GM12878 (cell line): ENCODE measurements at regions not wholly inside any gene's neighbourhood (a gene's known extent, or its start where the extent isn't known, plus 50 kb on each side); places are given as distances from the start of the nearest gene placed in this dataset.

Experiments
- BACH1 ChIP-seq: fragments of 450-650 bp; IDR thresholded peaks from 2 replicates; pipeline ENCODE4 v1.6.1; 2017; ENCODE audit warnings: mild to moderate bottlenecking, borderline replicate concordance
- BRCA1 ChIP-seq: IDR thresholded peaks from 2 replicates; pipeline ENCODE4 v1.6.1; 2011; ENCODE audit warnings: low read depth, low read length, improper control_type of control experiment
- GATAD2B ChIP-seq: fragments of 450-650 bp; conservative IDR thresholded peaks from 2 replicates; pipeline ENCODE4 v1.6.1; 2017; ENCODE audit warnings: low read depth, mild to moderate bottlenecking, moderate library complexity
- HCFC1 ChIP-seq: fragments of 150-350 bp; IDR thresholded peaks from 2 replicates; pipeline ENCODE4 v1.6.1; 2014; ENCODE audit warnings: low read length
- IKZF1 ChIP-seq: fragments of 450-650 bp; conservative IDR thresholded peaks from 2 replicates; pipeline ENCODE4 v1.6.1; 2017; ENCODE audit warnings: antibody characterized with exemption, mild to moderate bottlenecking
- MLLT1 ChIP-seq: fragments of 450-650 bp; IDR thresholded peaks from 2 replicates; pipeline ENCODE4 v1.6.1; 2016; ENCODE audit warnings: mild to moderate bottlenecking
- NFIC ChIP-seq: IDR thresholded peaks from 2 replicates; pipeline ENCODE4 v1.6.1; 2012; ENCODE audit warnings: low read depth, mild to moderate bottlenecking, inconsistent platforms, low read length, moderate library complexity
- NFYA ChIP-seq: IDR thresholded peaks from 2 replicates; pipeline ENCODE4 v1.6.1; 2011; ENCODE audit warnings: low read depth, mild to moderate bottlenecking, low read length, improper control_type of control experiment, borderline replicate concordance
- NKRF ChIP-seq: fragments of 450-650 bp; conservative IDR thresholded peaks from 2 replicates; pipeline ENCODE4 v1.6.1; 2017; ENCODE audit warnings: mild to moderate bottlenecking, moderate library complexity
- NR2F1 ChIP-seq: fragments of 450-650 bp; conservative IDR thresholded peaks from 2 replicates; pipeline ENCODE4 v1.6.1; 2017; ENCODE audit warnings: mild to moderate bottlenecking
- NRF1 ChIP-seq: conservative IDR thresholded peaks from 2 replicates; pipeline ENCODE4 v1.6.1; 2011; ENCODE audit warnings: mild to moderate bottlenecking, low read depth, low read length, improper control_type of control experiment
- POU2F2 ChIP-seq: IDR thresholded peaks from 3 replicates; pipeline ENCODE4 v1.6.1; 2011; ENCODE audit warnings: low read depth, mild to moderate bottlenecking, low read length, borderline replicate concordance
- RB1 ChIP-seq: fragments of 450-650 bp; formaldehyde crosslinking; IDR thresholded peaks from 2 replicates; pipeline ENCODE4 v1.6.1; 2017; ENCODE audit warnings: mild to moderate bottlenecking, borderline replicate concordance
- SMAD1 ChIP-seq: fragments of 450-650 bp; IDR thresholded peaks from 2 replicates; pipeline ENCODE4 v1.6.1; 2018; ENCODE audit warnings: mild to moderate bottlenecking, low read depth; ENCODE audit not compliant: partially characterized antibody
- SUZ12 ChIP-seq: fragments of 200-600 bp; sonication (generic); IDR thresholded peaks from one replicate; pipeline ENCODE4 v1.6.1; 2018; ENCODE audit warnings: antibody characterized with exemption, mild to moderate bottlenecking; ENCODE audit not compliant: unreplicated experiment
- YBX1 ChIP-seq: fragments of 450-650 bp; IDR thresholded peaks from 2 replicates; pipeline ENCODE4 v1.6.1; 2016; ENCODE audit warnings: antibody characterized with exemption
- ZBTB4 ChIP-seq: fragments of 450-650 bp; formaldehyde crosslinking; IDR thresholded peaks from 2 replicates; pipeline ENCODE4 v1.4.0; 2022; ENCODE audit warnings: mild to moderate bottlenecking, moderate library complexity
- ZNF24 ChIP-seq: fragments of 450-650 bp; IDR thresholded peaks from 2 replicates; pipeline ENCODE4 v1.6.1; 2017; ENCODE audit warnings: antibody characterized with exemption, mild to moderate bottlenecking
- TF ChIP-seq, protein P1 (sequence below): fragments of 450-650 bp; IDR thresholded peaks from 2 replicates; pipeline ENCODE4 v1.6.1; 2017; ENCODE audit warnings: borderline replicate concordance
- TF ChIP-seq, protein P2 (sequence below): IDR thresholded peaks from 2 replicates; pipeline ENCODE4 v1.6.1; 2012; ENCODE audit warnings: mild to moderate bottlenecking, low read depth, low read length

DNA sequence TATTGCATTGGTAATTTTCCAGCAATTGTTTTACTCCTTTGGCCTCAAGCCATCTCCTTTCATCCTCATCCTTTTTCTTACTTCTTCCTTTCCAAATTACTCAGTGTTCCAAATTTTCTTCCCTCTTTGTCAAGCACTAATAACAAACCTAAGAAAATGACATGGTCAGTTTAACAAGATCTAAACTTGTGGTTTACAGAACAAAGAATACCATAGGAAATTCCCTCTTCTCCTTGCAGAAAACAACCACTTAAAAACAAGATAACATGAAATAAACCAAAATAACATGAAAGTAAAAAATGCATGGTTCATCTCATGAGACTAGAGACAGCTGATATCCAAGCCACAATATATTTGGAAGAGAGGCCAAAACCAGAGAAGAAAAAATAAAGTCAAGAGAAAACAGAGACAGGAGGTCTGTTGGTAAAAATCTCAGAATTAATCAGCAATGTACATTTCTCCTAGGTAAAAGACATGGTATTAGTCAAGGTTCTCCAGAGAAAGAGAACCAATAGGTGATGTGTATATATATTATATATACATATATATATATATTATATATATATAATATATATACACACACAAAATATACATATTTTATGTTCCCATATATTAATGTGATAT is 51.0 kb upstream of the SENP6 start (continued):
- TF ChIP-seq SUZ12 = no peak
- TF ChIP-seq NRF1 = no peak
- TF ChIP-seq POU2F2 = no peak
- TF ChIP-seq BACH1 = no peak
- TF ChIP-seq, protein P1, sequence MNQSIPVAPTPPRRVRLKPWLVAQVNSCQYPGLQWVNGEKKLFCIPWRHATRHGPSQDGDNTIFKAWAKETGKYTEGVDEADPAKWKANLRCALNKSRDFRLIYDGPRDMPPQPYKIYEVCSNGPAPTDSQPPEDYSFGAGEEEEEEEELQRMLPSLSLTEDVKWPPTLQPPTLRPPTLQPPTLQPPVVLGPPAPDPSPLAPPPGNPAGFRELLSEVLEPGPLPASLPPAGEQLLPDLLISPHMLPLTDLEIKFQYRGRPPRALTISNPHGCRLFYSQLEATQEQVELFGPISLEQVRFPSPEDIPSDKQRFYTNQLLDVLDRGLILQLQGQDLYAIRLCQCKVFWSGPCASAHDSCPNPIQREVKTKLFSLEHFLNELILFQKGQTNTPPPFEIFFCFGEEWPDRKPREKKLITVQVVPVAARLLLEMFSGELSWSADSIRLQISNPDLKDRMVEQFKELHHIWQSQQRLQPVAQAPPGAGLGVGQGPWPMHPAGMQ = no peak
- no peak for TF ChIP-seq RB1
- no peak for TF ChIP-seq BRCA1
- no peak for TF ChIP-seq NFYA
- no peak for TF ChIP-seq YBX1
- TF ChIP-seq NKRF = no peak
- no peak for TF ChIP-seq MLLT1
- TF ChIP-seq ZNF24 = no peak
- TF ChIP-seq GATAD2B = no peak
- peak; percentile 61 for TF ChIP-seq NFIC
- TF ChIP-seq, protein P2, sequence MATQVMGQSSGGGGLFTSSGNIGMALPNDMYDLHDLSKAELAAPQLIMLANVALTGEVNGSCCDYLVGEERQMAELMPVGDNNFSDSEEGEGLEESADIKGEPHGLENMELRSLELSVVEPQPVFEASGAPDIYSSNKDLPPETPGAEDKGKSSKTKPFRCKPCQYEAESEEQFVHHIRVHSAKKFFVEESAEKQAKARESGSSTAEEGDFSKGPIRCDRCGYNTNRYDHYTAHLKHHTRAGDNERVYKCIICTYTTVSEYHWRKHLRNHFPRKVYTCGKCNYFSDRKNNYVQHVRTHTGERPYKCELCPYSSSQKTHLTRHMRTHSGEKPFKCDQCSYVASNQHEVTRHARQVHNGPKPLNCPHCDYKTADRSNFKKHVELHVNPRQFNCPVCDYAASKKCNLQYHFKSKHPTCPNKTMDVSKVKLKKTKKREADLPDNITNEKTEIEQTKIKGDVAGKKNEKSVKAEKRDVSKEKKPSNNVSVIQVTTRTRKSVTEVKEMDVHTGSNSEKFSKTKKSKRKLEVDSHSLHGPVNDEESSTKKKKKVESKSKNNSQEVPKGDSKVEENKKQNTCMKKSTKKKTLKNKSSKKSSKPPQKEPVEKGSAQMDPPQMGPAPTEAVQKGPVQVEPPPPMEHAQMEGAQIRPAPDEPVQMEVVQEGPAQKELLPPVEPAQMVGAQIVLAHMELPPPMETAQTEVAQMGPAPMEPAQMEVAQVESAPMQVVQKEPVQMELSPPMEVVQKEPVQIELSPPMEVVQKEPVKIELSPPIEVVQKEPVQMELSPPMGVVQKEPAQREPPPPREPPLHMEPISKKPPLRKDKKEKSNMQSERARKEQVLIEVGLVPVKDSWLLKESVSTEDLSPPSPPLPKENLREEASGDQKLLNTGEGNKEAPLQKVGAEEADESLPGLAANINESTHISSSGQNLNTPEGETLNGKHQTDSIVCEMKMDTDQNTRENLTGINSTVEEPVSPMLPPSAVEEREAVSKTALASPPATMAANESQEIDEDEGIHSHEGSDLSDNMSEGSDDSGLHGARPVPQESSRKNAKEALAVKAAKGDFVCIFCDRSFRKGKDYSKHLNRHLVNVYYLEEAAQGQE = no peak
- TF ChIP-seq NR2F1 = no peak
- peak; percentile 59; the same call in 1 of the 2 replicates for TF ChIP-seq IKZF1
- TF ChIP-seq SMAD1 = no peak
- no peak for TF ChIP-seq HCFC1
- TF ChIP-seq ZBTB4 (CRISPR knock-in tag) = no peak
